Stimulated activated CD4-positive, alpha-beta T cell treated with anti-CD3 and anti-CD28 coated beads, Interleukin-12 subunit alpha, Interleukin-12 subunit beta, amount 100 ng/mL, for 48 hours (primary cell): ENCODE measurements at regions not wholly inside any gene's neighbourhood (a gene's known extent, or its start where the extent isn't known, plus 50 kb on each side); places are given as distances from the start of the nearest gene placed in this dataset.

Experiments used
- DNase-seq, 3 donors: peaks; one replicate each; pipeline ENCODE4 v3.0.0-alpha.2; 2020; ENCODE audit warnings: low read depth in 2 of 3, low spot score in 1 of 3

- no peak for DNase-seq
Observed at GRCh38 chr12:115010324-115010995, 326.5 kb upstream of the TBX3 start.

GRCh38 chr12:115008929-115009328, 325.0 kb upstream of the TBX3 start:
- no peak for DNase-seq

- DNase-seq, result no peak
Observed at GRCh38 chr12:115004470-115005146, 320.6 kb upstream of the TBX3 start.

- no peak for DNase-seq
Observed at GRCh38 chr12:115002434-115002833, 318.5 kb upstream of the TBX3 start.

GRCh38 chr12:115001571-115002180, 317.7 kb upstream of the TBX3 start:
- no peak for DNase-seq

- DNase-seq, result no peak
Observed at GRCh38 chr12:115000038-115000437, 316.1 kb upstream of the TBX3 start.

- DNase-seq, result no peak
Observed at GRCh38 chr12:114998750-114999128, 314.8 kb upstream of the TBX3 start.

- no peak for DNase-seq
Observed at GRCh38 chr12:114998118-114998749, 314.3 kb upstream of the TBX3 start.

GRCh38 chr12:114996382-114996781, 312.4 kb upstream of the TBX3 start:
- no peak for DNase-seq

- DNase-seq, result no peak
Observed at GRCh38 chr12:114995891-114996290, 311.9 kb upstream of the TBX3 start.

GRCh38 chr12:114993165-114993564, 309.2 kb upstream of the TBX3 start:
- DNase-seq, result no peak

GRCh38 chr12:114992443-114992842, 308.5 kb upstream of the TBX3 start:
- DNase-seq, result no peak

- no peak for DNase-seq
Observed at GRCh38 chr12:114990381-114990780, 306.4 kb upstream of the TBX3 start.

GRCh38 chr12:114986849-114987248, 302.9 kb upstream of the TBX3 start:
- no peak for DNase-seq

GRCh38 chr12:114986178-114986714, 302.3 kb upstream of the TBX3 start:
- DNase-seq, result no peak

- no peak for DNase-seq
Observed at GRCh38 chr12:114984634-114985061, 300.7 kb upstream of the TBX3 start.

- no peak for DNase-seq
Observed at GRCh38 chr12:114982760-114983159, 298.8 kb upstream of the TBX3 start.

GRCh38 chr12:114981036-114981435, 297.1 kb upstream of the TBX3 start:
- no peak for DNase-seq

GRCh38 chr12:114976959-114977358, 293.0 kb upstream of the TBX3 start:
- no peak for DNase-seq

- DNase-seq, result no peak
Observed at GRCh38 chr12:114976372-114976771, 292.4 kb upstream of the TBX3 start.

- no peak for DNase-seq
Observed at GRCh38 chr12:114975640-114976310, 291.8 kb upstream of the TBX3 start.
